LNCaP clone FGC (cell line): ENCODE measurements at regions not wholly inside any gene's neighbourhood (a gene's known extent, or its start where the extent isn't known, plus 50 kb on each side); places are given as distances from the start of the nearest gene placed in this dataset.

Experiments
- DNase-seq: peaks from one replicate; pipeline ENCODE4 v3.0.0-alpha.2; 2011; ENCODE audit warnings: low read depth
- H3K4me3 ChIP-seq: 2 replicates; pipeline ENCODE4 v1.5.1; 2011; ENCODE audit warnings: mild to moderate bottlenecking, low read depth, low read length, control low read depth
- CTCF ChIP-seq: IDR thresholded peaks from 2 replicates; pipeline ENCODE4 v1.5.1; 2012; ENCODE audit warnings: mild to moderate bottlenecking; ENCODE audit not compliant: control insufficient read depth, insufficient read depth; ENCODE audit errors: extremely low read depth

GRCh38 chr1:79842811-79843210, 836.3 kb upstream of the ADGRL4 start:
- DNase-seq, result no peak
- H3K4me3 ChIP-seq, result no peak overlapping the region
- no peak for TF ChIP-seq CTCF

- no peak for TF ChIP-seq CTCF
- DNase-seq, result no peak
- H3K4me3 ChIP-seq, result no peak overlapping the region
Observed at GRCh38 chr1:79839882-79840281, 833.4 kb upstream of the ADGRL4 start.

GRCh38 chr1:79827446-79827845, 820.9 kb upstream of the ADGRL4 start:
- no peak for DNase-seq
- H3K4me3 ChIP-seq, result no peak overlapping the region
- TF ChIP-seq CTCF, result no peak

GRCh38 chr1:79825551-79825950, 819.0 kb upstream of the ADGRL4 start:
- no peak for TF ChIP-seq CTCF
- no peak for DNase-seq
- no peak overlapping the region for H3K4me3 ChIP-seq

GRCh38 chr1:79822053-79822452, 815.5 kb upstream of the ADGRL4 start:
- no peak for TF ChIP-seq CTCF
- no peak for DNase-seq
- no peak overlapping the region for H3K4me3 ChIP-seq

GRCh38 chr1:79819140-79819539, 812.6 kb upstream of the ADGRL4 start:
- no peak for DNase-seq
- H3K4me3 ChIP-seq, result no peak overlapping the region
- TF ChIP-seq CTCF, result no peak

- H3K4me3 ChIP-seq, result no peak overlapping the region
- DNase-seq, result no peak
- TF ChIP-seq CTCF, result no peak
Observed at GRCh38 chr1:79817031-79817560, 810.6 kb upstream of the ADGRL4 start.
